Astrocyte (in vitro differentiated cells and primary cell): ENCODE measurements at regions not wholly inside any gene's neighbourhood (a gene's known extent, or its start where the extent isn't known, plus 50 kb on each side); places are given as distances from the start of the nearest gene placed in this dataset.

ENCODE experiments used
- DNase-seq: peaks from one replicate; pipeline ENCODE4 v3.0.0-alpha.2; 2010; ENCODE audit warnings: low read depth
- FAIRE-seq: peaks from 2 replicates; lab custom pipeline; 2011; peaks lifted over from hg19 to GRCh38; lab: Jason Lieb, UNC
- H2AFZ ChIP-seq: 2 replicates; pipeline ENCODE4 v1.6.0; 2012; ENCODE audit warnings: low read depth, low read length, inconsistent platforms
- H3K27ac ChIP-seq: 2 replicates; pipeline ENCODE4 v1.5.1; 2011; ENCODE audit warnings: low read depth, low read length, inconsistent platforms
- H3K27me3 ChIP-seq: 2 replicates; pipeline ENCODE4 v1.6.0; 2011; ENCODE audit warnings: low read length, inconsistent platforms; ENCODE audit not compliant: insufficient read depth
- H3K36me3 ChIP-seq: 2 replicates; pipeline ENCODE4 v1.5.1; 2011; ENCODE audit warnings: low read length, inconsistent platforms; ENCODE audit not compliant: insufficient read depth
- H3K4me1 ChIP-seq: 2 replicates; pipeline ENCODE4 v1.5.1; 2011; ENCODE audit warnings: low read length, inconsistent platforms; ENCODE audit not compliant: insufficient read depth
- H3K4me2 ChIP-seq: 2 replicates; pipeline ENCODE4 v1.6.0; 2012; ENCODE audit warnings: low read length, inconsistent platforms
- H3K4me3 ChIP-seq: 2 replicates; pipeline ENCODE4 v1.5.1; 2011; ENCODE audit warnings: low read depth, mild to moderate bottlenecking, low read length, inconsistent platforms; ENCODE audit not compliant: insufficient read depth
- H3K79me2 ChIP-seq: 2 replicates; pipeline ENCODE4 v1.6.0; 2012; ENCODE audit warnings: mild to moderate bottlenecking, low read length, inconsistent platforms; ENCODE audit not compliant: insufficient read depth
- H3K9ac ChIP-seq: 2 replicates; pipeline ENCODE4 v1.6.0; 2012; ENCODE audit warnings: mild to moderate bottlenecking, low read length, inconsistent platforms
- H3K9me3 ChIP-seq: 2 replicates; pipeline ENCODE4 v1.5.1; 2012; ENCODE audit warnings: low read depth, mild to moderate bottlenecking, low read length, inconsistent platforms; ENCODE audit not compliant: insufficient read depth
- H4K20me1 ChIP-seq: 2 replicates; pipeline ENCODE4 v1.6.0; 2012; ENCODE audit warnings: low read length, inconsistent platforms; ENCODE audit not compliant: insufficient read depth
- H3K27ac Mint-ChIP-seq: one replicate; pipeline ENCODE4 v1.8.0; 2021; ENCODE audit warnings: mild to moderate bottlenecking, mixed read lengths; ENCODE audit not compliant: unreplicated experiment
- H3K27me3 Mint-ChIP-seq: one replicate; pipeline ENCODE4 v1.8.0; 2021; ENCODE audit warnings: low read depth, mixed read lengths; ENCODE audit not compliant: unreplicated experiment
- H3K36me3 Mint-ChIP-seq: one replicate; pipeline ENCODE4 v1.8.0; 2021; ENCODE audit warnings: low read depth, mixed read lengths; ENCODE audit not compliant: unreplicated experiment
- H3K4me1 Mint-ChIP-seq: one replicate; pipeline ENCODE4 v1.8.0; 2021; ENCODE audit warnings: low read depth, mixed read lengths; ENCODE audit not compliant: unreplicated experiment
- H3K4me3 Mint-ChIP-seq: one replicate; pipeline ENCODE4 v1.8.0; 2021; ENCODE audit warnings: mild to moderate bottlenecking, moderate library complexity, mixed read lengths; ENCODE audit not compliant: unreplicated experiment
- H3K9me3 Mint-ChIP-seq: one replicate; pipeline ENCODE4 v1.8.0; 2021; ENCODE audit warnings: mild to moderate bottlenecking, mixed read lengths; ENCODE audit not compliant: unreplicated experiment
- CTCF ChIP-seq: IDR thresholded peaks from 2 replicates; pipeline ENCODE4 v1.5.1; 2011; ENCODE audit warnings: low read depth, mild to moderate bottlenecking, inconsistent platforms, low read length, moderate library complexity; ENCODE audit not compliant: insufficient read depth
- EZH2 ChIP-seq: IDR thresholded peaks from 2 replicates; pipeline ENCODE4 v1.6.1; 2012; ENCODE audit warnings: mild to moderate bottlenecking, low read length, inconsistent platforms; ENCODE audit not compliant: insufficient read depth

GRCh38 chr4:14934704-14935390, 67.4 kb upstream of the CPEB2 start:
- H3K4me1 Mint-ChIP-seq: no peaks in the 10 kb centered on the region
- H3K9ac ChIP-seq: no peak overlapping the region
- TF ChIP-seq EZH2: no peak
- TF ChIP-seq CTCF: no peak
- no peak for DNase-seq
- H3K36me3 Mint-ChIP-seq: no peaks in the 10 kb centered on the region
- no peaks in the 10 kb centered on the region for H3K27me3 ChIP-seq
- H3K79me2 ChIP-seq: no peaks in the 10 kb centered on the region
- H3K4me2 ChIP-seq: no peak overlapping the region
- H3K27me3 Mint-ChIP-seq: peaks cover 2% of the 10 kb centered on the region
- no peak overlapping the region for H3K4me3 ChIP-seq
- no peak for FAIRE-seq
- H4K20me1 ChIP-seq: no peaks in the 10 kb centered on the region
- no peaks in the 10 kb centered on the region for H3K4me1 ChIP-seq
- no peak overlapping the region for H2AFZ ChIP-seq
- H3K27ac Mint-ChIP-seq: no peak overlapping the region
- no peaks in the 10 kb centered on the region for H3K36me3 ChIP-seq
- H3K4me3 Mint-ChIP-seq: no peak overlapping the region
- H3K9me3 ChIP-seq: no peaks in the 10 kb centered on the region
- no peaks in the 10 kb centered on the region for H3K9me3 Mint-ChIP-seq
- no peak overlapping the region for H3K27ac ChIP-seq

GRCh38 chr4:14943749-14944148, 58.5 kb upstream of the CPEB2 start:
- no peak overlapping the region for H3K9ac ChIP-seq
- H2AFZ ChIP-seq: no peak overlapping the region
- H3K27ac ChIP-seq: no peak overlapping the region
- Mint-ChIP-seq H3K4me1 (no peaks in the 10 kb centered on the region), H3K9me3 (peaks cover 2% of the 10 kb centered on the region), H3K36me3 (no peaks in the 10 kb centered on the region), H3K27ac (no peak overlapping the region), H3K27me3 (no peaks in the 10 kb centered on the region), H3K4me3 (no peak overlapping the region)
- no peaks in the 10 kb centered on the region for H3K36me3 ChIP-seq
- no peaks in the 10 kb centered on the region for H3K79me2 ChIP-seq
- H4K20me1 ChIP-seq: no peaks in the 10 kb centered on the region
- H3K27me3 ChIP-seq: no peaks in the 10 kb centered on the region
- DNase-seq: no peak
- H3K4me3 ChIP-seq: no peak overlapping the region
- H3K4me2 ChIP-seq: no peak overlapping the region
- no peaks in the 10 kb centered on the region for H3K4me1 ChIP-seq
- FAIRE-seq: no peak
- no peaks in the 10 kb centered on the region for H3K9me3 ChIP-seq
- no peak for TF ChIP-seq EZH2
- TF ChIP-seq CTCF: no peak

GRCh38 chr4:14952352-14952751, 49.9 kb upstream of the CPEB2 start:
- Histone ChIP-seq H3K4me1 (no peaks in the 10 kb centered on the region), H3K79me2 (no peaks in the 10 kb centered on the region), H3K27me3 (no peaks in the 10 kb centered on the region), H3K4me2 (no peak overlapping the region), H3K36me3 (no peaks in the 10 kb centered on the region), H3K9me3 (no peaks in the 10 kb centered on the region), H2AFZ (no peak overlapping the region), H3K27ac (no peak overlapping the region), H3K9ac (no peak overlapping the region), H4K20me1 (no peaks in the 10 kb centered on the region), H3K4me3 (no peak overlapping the region)
- no peak for FAIRE-seq
- Mint-ChIP-seq H3K27me3 (no peaks in the 10 kb centered on the region), H3K4me3 (no peak overlapping the region), H3K9me3 (no peaks in the 10 kb centered on the region), H3K4me1 (no peaks in the 10 kb centered on the region), H3K36me3 (no peaks in the 10 kb centered on the region), H3K27ac (no peak overlapping the region)
- no peak for DNase-seq
- TF ChIP-seq EZH2: no peak
